CD4-positive, alpha-beta T cell treated with Interleukin-4 for 4 hours (primary cell): ENCODE measurements at regions not wholly inside any gene's neighbourhood (a gene's known extent, or its start where the extent isn't known, plus 50 kb on each side); places are given as distances from the start of the nearest gene placed in this dataset.
"Not testable (repeated sequence)": the region's sequence is repeated elsewhere in the genome, so short reads cannot be mapped to it uniquely, and the experiment has no call there.

ENCODE experiments used
- DNase-seq: peaks from one replicate; pipeline ENCODE4 v3.0.0-alpha.2; 2020

DNA sequence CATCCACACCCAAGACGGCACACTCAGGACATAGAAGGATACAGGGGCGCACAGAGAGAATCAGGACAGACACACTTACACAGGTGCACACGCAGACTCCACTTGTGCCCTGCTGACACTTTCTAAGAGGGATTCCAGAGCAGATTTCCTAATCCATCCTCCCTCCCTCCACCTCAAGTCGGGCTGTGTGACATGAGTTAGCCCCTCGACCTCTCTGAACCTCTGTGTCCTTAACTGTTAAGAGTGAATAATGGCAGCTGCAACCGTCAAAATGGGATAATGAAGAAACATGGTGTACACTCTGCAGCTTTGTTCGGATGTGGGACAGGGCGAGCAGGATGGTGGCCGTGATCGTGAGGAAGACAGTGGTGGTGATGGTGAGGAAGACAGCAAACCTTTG is 100.1 kb downstream of the CPN2 start:
- no peak for DNase-seq

DNA sequence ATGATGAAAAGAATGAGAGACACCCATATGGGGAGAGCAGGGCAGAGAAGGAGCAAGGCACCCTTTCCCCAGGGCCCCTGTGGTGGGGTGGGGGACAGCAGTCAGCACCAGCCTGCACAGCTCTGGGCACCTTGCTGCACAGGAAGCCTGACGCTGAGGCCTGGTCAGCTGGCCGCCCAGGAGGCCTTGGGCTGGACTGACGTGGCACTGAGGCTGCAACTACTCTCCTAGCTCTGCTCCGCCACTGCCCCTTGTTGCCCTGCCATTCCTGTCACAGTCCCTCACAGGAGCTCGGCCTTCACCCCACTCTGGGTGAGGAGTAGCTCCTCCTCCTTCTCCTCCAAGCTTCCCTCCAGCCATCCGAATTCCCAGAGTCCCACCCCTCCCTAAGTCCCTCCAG is 99.7 kb downstream of the CPN2 start:
- DNase-seq: no peak

GRCh38 chr3:194251891-194252560 is 99.1 kb downstream of the CPN2 start:
- DNase-seq: no peak

DNA sequence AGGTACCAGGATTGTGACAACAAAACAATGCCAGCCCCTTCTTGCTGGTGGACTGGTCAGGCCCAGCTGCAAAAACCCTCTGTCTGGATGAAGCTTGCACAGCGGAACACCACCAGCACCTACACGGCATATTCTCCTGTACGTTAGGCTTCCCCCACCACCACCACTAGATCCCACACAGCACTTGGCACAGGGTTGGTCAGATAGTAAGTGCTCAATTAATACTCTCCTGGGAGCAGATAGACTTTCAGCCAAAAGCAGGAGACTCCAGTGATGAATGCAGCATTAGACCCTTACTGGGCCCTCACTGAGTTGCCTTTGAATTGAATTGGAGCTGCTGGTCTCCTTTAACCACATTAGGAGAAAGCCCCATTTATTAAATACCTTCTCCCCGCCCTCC is 97.9 kb downstream of the CPN2 start:
- no peak for DNase-seq

DNA sequence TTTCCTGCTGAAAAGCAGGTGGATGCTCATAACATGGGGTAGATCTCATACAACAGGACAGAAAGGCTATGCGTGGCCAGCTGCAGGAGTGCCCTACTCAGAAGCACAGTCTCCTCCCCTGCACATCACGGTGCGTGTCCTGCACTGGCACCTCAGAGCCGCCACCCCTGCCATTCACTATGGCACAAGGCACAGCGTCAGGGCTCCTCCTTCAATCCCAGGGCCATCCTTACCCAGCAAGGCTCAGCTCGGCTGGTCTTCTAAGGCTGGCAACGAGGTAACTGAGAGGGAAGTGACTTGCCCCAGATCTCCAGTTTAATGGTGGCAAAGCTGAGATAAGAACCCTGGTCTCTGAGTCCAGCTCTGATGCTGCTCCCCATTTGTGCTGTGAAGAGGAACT is 97.1 kb downstream of the CPN2 start:
- DNase-seq: no peak

DNA sequence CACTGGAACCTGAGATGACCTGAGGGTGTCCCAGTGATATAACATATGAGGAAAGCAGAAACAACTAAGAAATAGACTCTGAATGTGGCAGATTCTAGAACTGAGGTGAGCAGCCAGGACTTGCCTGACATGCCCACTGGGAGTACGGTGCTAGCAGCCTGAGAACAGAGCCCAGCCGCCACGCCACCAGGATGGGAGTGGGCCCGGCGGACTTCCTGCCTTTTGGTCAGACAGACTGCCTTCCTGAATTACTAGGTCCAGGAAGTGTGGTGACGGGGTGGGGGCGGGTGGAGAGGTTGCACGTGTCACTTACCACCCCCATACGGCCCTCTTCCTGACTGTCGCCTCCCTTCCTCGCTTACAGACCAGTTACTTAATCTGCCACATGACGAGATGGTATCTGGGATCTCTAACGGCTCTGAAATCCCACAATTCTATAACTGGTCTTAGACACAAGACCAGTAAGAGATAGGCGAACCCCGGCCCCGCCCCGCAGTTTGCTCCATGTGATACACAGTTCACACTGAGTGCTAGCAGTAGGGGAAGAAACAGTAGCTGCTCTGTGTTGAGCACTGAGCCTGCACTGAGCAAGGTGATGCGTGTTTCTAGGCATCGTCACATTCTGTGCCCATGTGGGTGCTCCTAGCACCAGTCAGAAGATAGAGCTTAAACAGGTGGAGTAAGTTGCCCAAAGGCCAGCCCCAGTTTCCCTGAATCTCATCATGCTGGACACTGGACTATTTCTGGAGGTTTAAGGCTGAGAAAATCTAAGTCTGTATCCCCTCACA is 95.7 kb downstream of the CPN2 start:
- DNase-seq: peak; percentile 24

DNA sequence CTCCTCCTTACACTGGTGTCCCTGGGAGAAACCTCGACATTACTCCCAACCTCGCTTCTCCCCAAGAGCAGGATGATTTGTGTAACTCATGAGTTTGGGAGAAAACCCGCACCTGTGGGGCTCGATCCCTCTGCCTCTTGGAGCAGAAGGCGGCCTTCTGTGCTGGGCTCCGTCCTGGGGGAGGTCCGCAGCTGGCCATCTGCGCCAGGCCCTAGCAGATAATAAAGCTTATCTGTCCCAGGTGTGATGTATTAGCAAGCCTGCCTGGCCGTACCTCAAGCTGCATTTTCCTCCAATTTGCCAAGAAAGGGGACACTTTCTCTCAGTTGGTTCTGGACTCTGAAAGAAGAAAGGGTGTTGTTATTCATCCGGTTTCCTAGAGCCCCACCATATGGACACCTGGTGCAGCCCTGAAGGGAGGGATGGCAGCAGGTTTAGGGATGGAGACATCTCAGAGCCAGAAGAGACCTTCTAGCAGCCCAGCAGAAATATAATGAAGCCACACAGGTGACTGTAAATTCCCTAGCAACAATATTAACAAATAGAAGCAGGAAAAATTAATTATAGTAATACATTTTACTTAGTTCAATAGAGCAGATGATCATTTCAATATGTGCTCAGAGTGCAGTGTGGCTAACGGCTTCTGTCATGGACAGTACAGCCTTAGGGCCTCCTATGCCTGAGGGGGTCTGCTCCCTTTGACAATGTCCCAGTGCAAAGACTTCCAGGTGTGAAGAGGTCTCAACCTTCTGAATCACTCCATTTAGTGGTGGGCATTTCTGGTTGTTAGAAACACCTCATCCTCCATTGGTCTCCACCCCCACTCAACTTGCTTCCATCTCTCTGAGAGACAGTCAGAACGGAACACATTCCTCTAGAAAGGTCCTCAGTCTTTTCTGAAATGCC is 94.8 kb downstream of the CPN2 start:
- no peak for DNase-seq

DNA sequence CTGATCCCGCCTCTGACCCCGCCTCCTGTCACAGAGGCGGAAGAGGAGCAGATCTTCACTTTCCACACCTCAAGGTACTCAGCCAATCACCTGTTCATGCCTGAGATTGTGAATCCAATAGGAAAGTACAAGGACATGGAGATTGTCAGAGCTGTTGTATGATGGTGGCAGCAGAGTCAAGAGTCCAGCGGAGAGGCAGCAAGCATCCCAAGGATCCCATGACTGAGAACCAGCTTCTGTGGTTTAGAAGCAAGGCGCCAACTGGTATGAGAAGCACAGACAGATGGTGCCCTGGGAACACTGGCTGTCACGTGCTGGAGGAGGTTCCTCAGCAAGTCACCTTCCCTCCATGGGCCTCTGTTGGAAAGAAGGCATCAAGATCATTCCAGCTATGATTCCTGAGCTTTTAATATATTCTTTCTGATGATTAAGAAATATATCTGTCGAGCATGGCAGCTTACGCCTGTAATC is 93.9 kb downstream of the CPN2 start:
- DNase-seq: no peak

DNA sequence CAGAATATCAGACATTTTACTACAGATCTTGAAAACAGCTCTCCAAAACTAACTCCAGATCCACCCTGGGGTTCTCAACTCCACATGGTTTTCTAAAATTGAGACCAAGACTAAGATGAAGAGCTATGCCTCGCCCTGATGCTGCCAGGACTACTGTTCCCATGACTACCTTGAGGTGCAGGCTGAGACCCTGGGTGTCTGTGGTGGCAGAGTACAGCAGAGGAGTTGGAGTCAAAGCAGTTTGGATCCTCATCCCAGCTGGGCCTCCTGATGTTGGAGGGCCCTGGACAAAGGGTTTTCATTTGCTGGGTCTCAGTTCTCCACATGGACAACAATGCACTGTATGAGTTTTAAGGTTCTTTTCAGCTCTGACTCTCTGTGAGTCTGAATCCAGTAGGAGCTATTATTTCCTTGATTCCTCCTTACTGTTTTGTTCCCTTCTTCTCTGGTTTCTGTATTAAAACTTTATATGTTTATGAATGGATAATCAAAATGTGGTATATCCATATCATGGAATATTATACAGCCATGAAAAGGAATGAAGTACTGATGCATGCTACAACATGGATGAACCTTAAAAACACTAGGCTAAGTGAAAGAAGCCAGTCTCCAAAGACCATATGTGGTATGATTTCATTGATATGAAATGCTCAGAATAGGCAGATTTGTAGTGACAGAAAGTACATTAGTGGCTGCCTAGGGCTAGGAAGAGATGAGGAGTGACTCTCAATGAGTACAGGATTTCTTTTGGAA is 93.0 kb downstream of the CPN2 start:
- no peak for DNase-seq

DNA sequence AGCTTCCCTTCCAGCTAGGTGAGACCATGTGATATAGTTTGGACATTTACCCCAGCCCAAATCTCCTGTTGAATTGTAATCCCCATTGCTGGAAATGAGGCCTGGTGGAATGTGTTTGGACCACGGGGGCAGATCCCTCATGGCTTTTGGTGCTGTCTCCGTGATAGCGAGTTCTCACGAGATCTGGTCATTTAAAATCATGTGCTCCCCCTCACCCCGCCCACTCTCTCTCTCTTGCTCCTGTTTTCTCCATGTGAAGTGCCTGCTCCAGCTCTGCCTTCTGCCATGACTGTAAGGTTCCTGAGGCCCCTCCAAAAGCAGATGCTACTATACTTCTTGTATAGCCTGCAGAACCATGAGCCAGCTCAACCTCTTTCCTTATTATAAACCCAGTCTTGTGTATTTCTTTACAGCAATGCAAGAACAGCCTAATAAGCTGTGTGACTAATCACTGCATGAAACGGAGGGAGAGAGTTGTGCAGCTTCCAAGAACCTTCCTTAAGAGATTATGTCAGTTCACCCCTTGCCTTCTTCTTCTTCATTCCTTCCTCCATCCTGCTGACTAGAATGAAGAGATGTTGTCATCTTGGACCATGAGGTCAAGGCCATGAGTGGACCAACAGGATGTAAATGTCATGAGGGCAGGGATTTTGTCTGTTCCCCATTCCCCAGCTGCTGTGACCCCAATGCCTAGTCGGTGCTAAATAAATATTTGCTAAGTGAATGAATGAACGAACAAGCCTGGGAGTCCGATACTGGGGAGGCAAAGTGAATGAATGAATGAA is 91.0 kb downstream of the CPN2 start:
- no peak for DNase-seq

DNA sequence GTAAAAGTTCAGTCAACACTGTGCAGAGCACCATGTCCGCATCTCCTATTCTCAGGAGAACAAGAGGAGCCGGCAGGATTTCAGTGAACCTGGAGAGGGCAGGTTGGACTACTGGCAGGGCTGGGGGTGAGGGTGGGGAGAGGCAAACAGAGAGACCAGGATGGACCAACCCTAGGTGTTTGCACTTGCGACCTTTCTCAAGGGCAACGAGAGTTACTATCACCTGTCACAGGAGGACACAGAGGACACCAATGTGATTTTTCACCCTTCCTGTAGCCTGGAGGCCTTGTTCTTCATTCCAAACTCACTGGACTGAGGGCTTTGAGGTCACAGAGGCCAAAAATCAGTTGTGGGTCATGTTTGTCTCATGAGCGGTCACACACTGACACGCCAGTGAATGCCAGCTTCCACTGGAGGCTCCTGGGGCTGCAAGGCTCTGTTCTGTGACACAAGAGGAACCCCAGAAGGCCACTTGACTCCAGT is 89.5 kb downstream of the CPN2 start:
- no peak for DNase-seq

DNA sequence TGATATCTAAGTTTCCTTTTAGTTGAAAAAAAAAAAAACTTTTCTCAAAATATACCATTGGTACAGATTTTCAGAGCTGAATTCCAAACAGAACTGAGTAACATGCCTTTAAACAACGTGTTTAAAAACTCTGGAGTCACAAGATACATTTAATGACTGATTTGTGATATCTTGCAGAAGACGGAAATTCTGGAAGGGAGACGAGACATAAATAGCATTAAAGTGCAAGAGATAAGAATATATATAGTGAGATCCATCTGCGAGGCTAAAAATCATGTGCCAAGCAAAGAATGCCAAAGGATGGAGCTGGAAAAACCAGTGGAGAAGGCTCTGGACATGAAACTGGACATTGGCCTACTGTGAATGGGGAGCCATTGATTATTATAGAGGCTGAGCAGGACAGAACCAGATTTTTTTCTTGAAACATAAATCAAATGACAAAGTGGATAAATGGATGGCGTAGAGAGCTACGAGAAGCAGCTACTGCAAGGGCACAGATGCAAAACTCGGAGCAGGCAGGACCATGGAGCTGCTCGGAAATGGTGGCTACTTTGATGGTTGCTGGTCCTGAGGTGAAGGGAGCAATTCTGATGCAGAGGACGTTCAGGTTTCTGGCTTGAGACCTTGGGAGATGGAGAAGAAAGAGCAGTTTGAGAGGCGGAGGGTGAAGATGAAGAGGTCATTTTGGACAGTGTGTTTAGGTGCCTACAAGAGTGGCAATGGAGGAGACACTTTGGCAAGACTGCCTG is 88.8 kb downstream of the CPN2 start:
- DNase-seq: no peak

DNA sequence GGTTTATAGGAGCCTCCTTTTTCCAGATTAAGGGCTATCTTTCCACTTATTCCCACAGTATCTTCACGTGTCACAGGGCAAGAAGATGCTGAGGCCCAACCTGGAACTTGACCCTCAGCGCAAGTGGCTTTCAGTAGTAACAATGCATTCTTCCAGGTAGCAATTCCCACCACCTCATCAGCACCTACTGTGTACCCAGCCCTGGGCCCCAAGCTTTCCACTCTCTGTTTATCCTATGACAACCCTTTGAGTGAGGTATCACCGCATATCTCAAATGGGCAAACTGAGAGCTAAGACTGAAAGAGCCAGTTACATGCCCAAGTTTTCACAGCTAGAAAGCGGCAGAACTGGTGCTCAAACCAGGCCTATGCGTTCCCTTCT is 88.2 kb downstream of the CPN2 start:
- no peak for DNase-seq

- not testable (repeated sequence) for DNase-seq
Observed at GRCh38 chr3:194264631-194265504, 86.3 kb downstream of the CPN2 start.

GRCh38 chr3:194265505-194265892 is 85.6 kb downstream of the CPN2 start:
- no peak for DNase-seq

DNA sequence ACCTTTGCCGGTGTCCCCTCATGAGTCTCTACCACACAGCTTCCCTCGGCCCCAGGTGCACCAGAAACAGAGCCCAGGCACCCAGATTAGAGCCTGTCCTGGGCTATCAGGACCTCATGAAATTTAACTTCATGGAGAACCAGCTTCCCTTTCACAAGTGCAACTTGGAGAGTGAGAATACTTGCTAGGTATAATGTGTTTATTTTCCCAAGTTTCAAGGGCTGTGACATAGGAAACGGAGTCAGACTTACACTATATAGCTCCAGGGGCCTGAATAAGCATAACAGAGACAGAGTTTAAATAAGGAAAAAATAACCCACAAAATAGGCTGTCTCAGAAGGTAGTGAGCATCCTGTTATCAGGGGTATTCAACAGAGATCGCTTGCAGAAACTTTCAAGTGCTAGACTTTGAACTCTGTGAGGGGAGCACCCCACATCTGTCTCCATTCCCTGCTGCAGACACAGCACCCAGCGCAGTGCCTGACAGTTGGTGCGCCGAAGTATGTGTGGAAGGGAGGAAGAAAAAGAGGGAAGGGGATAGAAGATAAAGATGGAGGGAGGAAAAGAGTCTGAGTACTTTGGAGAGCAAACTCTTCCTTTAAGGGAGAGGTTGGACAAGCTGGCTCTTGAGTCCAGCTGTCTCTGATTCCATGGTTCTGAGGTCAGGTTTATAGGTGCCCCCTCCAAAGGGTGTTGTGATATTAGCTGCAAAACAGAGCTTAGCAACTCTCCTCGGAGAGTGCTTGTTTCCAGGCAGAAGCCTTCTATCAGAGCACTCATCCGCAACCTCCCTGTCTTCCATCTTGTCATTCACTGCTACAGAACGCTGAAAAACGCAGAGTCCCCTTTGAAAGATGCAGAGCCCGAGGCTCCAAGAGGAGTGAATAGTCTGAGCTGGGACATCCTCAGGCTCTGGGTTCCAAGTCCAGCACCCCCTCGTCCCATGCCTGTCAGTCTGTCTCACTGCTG is 84.8 kb downstream of the CPN2 start:
- DNase-seq: no peak

- DNase-seq: no peak
Observed at GRCh38 chr3:194267744-194268653, 83.1 kb downstream of the CPN2 start.
